ENCODE measurements at regions not wholly inside any gene's neighbourhood (a gene's known extent, or its start where the extent isn't known, plus 50 kb on each side); places are given as distances from the start of the nearest gene placed in this dataset.
"Not testable (repeated sequence)": the region's sequence is repeated elsewhere in the genome, so short reads cannot be mapped to it uniquely, and the experiment has no call there.

- DNase-seq = no peak
Measured at GRCh38 chr10:23493711-23494110, 54.8 kb downstream of the OTUD1 start.

- no peak for DNase-seq
Measured at GRCh38 chr10:23496727-23497126, 57.9 kb downstream of the OTUD1 start.

- DNase-seq = no peak
Measured at GRCh38 chr10:23499372-23500132, 60.7 kb downstream of the OTUD1 start.

- no peak for DNase-seq
Measured at GRCh38 chr10:23505797-23506465, 67.1 kb downstream of the OTUD1 start.

GRCh38 chr10:23512355-23513058 is 73.6 kb downstream of the OTUD1 start:
- no peak for DNase-seq

- DNase-seq = not testable (repeated sequence)
Measured at GRCh38 chr10:23513621-23514020, 74.7 kb downstream of the OTUD1 start.

GRCh38 chr10:23514321-23514720 is 75.4 kb downstream of the OTUD1 start:
- DNase-seq = no peak

GRCh38 chr10:23516530-23516929 is 77.7 kb downstream of the OTUD1 start:
- no peak for DNase-seq

GRCh38 chr10:23517155-23517554 is 78.3 kb downstream of the OTUD1 start:
- no peak for DNase-seq

GRCh38 chr10:23521735-23522134 is 82.9 kb downstream of the OTUD1 start:
- DNase-seq = no peak

GRCh38 chr10:23522345-23522744 is 83.5 kb downstream of the OTUD1 start:
- no peak for DNase-seq

- DNase-seq = no peak
Measured at GRCh38 chr10:23523251-23523650, 84.4 kb downstream of the OTUD1 start.

GRCh38 chr10:23525406-23525805 is 86.5 kb downstream of the OTUD1 start:
- no peak for DNase-seq

GRCh38 chr10:23528419-23528818 is 89.5 kb downstream of the OTUD1 start:
- DNase-seq = no peak

- DNase-seq = no peak
Measured at GRCh38 chr10:23529625-23530024, 90.8 kb downstream of the OTUD1 start.

- DNase-seq = no peak
Measured at GRCh38 chr10:23530079-23530478, 91.2 kb downstream of the OTUD1 start.

GRCh38 chr10:23533212-23533611 is 94.3 kb downstream of the OTUD1 start:
- no peak for DNase-seq

GRCh38 chr10:23534326-23534725 is 95.5 kb downstream of the OTUD1 start:
- no peak for DNase-seq

- no peak for DNase-seq
Measured at GRCh38 chr10:23534761-23535160, 95.9 kb downstream of the OTUD1 start.

GRCh38 chr10:23535381-23535780 is 96.5 kb downstream of the OTUD1 start:
- DNase-seq = no peak

- DNase-seq = no peak
Measured at GRCh38 chr10:23538968-23539367, 100.1 kb downstream of the OTUD1 start.

- DNase-seq = no peak
Measured at GRCh38 chr10:23540401-23541030, 101.6 kb downstream of the OTUD1 start.

- no peak for DNase-seq
Measured at GRCh38 chr10:23543691-23544380, 105.0 kb downstream of the OTUD1 start.
